KMS-11 (cell line): ENCODE measurements at regions not wholly inside any gene's neighbourhood (a gene's known extent, or its start where the extent isn't known, plus 50 kb on each side); places are given as distances from the start of the nearest gene placed in this dataset.

ENCODE experiments used
- H2AFZ ChIP-seq: fragments of 200-600 bp; sonication (generic); 2 replicates; pipeline ENCODE4 v1.6.1; 2016; ENCODE audit warnings: antibody characterized with exemption, mixed run types, low read depth
- H3K27ac ChIP-seq: fragments of 200-600 bp; sonication (generic); 2 replicates; pipeline ENCODE4 v1.6.1; 2016; ENCODE audit warnings: mild to moderate bottlenecking, mixed run types
- H3K27me3 ChIP-seq: fragments of 200-600 bp; sonication (generic); 2 replicates; pipeline ENCODE4 v1.6.1; 2017; ENCODE audit warnings: mild to moderate bottlenecking, low read depth, mixed run types, moderate library complexity; ENCODE audit not compliant: insufficient read depth
- H3K36me3 ChIP-seq: fragments of 200-600 bp; sonication (generic); 2 replicates; pipeline ENCODE4 v1.6.1; 2017; ENCODE audit warnings: mild to moderate bottlenecking, mixed run types; ENCODE audit not compliant: insufficient read depth
- H3K4me1 ChIP-seq: fragments of 200-600 bp; sonication (generic); 2 replicates; pipeline ENCODE4 v1.6.1; 2016; ENCODE audit warnings: mild to moderate bottlenecking, low read depth, mixed run types; ENCODE audit not compliant: poor library complexity, severe bottlenecking
- H3K4me2 ChIP-seq: fragments of 200-600 bp; sonication (generic); 2 replicates; pipeline ENCODE4 v1.7.0; 2016; ENCODE audit warnings: mild to moderate bottlenecking, mixed run types
- H3K4me3 ChIP-seq: fragments of 200-600 bp; sonication (generic); IDR thresholded peaks from 2 replicates; pipeline ENCODE4 v1.6.1; 2017; ENCODE audit warnings: low read depth, low read length, mixed read lengths; ENCODE audit not compliant: insufficient read depth
- H3K79me2 ChIP-seq: fragments of 200-600 bp; sonication (generic); 2 replicates; pipeline ENCODE4 v1.6.1; 2016; ENCODE audit warnings: low read depth, mixed run types; ENCODE audit not compliant: insufficient read depth
- H3K9ac ChIP-seq: fragments of 200-600 bp; sonication (generic); 2 replicates; pipeline ENCODE4 v1.6.1; 2016; ENCODE audit warnings: mild to moderate bottlenecking, mixed run types
- H4K20me1 ChIP-seq: fragments of 200-600 bp; sonication (generic); 2 replicates; pipeline ENCODE4 v1.6.1; 2016; ENCODE audit warnings: mild to moderate bottlenecking, mixed run types; ENCODE audit not compliant: insufficient read depth
- CTCF ChIP-seq: fragments of 200-600 bp; sonication (generic); conservative IDR thresholded peaks from 2 replicates; pipeline ENCODE4 v1.6.1; 2017; ENCODE audit warnings: low read depth, mild to moderate bottlenecking, antibody characterized with exemption, low read length, moderate library complexity, mixed read lengths

DNA sequence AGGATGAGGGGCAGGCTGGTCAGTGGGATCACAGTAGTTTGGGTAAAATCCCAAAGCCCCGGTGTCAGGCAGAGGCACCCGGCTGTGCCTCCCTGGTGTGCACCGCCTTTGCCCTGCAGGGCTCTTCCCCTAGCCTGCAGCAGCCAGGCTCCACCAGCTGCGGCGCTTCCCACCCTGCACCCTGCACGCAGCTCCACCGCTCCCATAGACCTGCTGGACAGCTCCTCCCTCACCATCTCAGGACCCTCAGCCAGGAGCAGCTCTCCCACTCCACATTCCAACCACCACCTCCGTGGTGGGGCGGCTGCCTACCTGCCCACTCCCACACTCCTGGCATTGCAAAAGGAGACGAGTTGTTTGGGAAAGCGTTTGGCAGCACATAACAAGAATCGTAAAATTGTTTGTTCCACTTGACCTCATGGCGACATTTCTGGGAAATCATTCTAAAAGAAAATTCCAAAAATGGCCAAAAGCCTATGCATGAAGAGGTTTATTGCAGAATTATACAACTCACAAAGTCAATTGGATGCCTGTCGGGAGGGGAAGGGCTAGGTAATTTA is 287.4 kb upstream of the HDAC4 start:
- Histone ChIP-seq H2AFZ (no peak overlapping the region), H4K20me1 (no peaks in the 10 kb centered on the region), H3K27me3 (peaks cover 3% of the 10 kb centered on the region), H3K4me3 (no peak overlapping the region), H3K36me3 (no peaks in the 10 kb centered on the region), H3K79me2 (no peaks in the 10 kb centered on the region), H3K4me1 (no peaks in the 10 kb centered on the region), H3K27ac (no peak overlapping the region), H3K4me2 (no peak overlapping the region), H3K9ac (no peak overlapping the region)
- TF ChIP-seq CTCF: no peak

- Histone ChIP-seq H3K4me3 (no peak overlapping the region), H3K79me2 (no peaks in the 10 kb centered on the region), H3K9ac (no peak overlapping the region), H3K4me2 (no peak overlapping the region), H2AFZ (no peak overlapping the region), H3K4me1 (no peaks in the 10 kb centered on the region), H3K27me3 (no peaks in the 10 kb centered on the region; the same call in 1 of the 2 replicates), H3K36me3 (no peaks in the 10 kb centered on the region), H3K27ac (no peak overlapping the region), H4K20me1 (no peaks in the 10 kb centered on the region)
- no peak for TF ChIP-seq CTCF
Measured at GRCh38 chr2:239687441-239687840, 286.6 kb upstream of the HDAC4 start.

DNA sequence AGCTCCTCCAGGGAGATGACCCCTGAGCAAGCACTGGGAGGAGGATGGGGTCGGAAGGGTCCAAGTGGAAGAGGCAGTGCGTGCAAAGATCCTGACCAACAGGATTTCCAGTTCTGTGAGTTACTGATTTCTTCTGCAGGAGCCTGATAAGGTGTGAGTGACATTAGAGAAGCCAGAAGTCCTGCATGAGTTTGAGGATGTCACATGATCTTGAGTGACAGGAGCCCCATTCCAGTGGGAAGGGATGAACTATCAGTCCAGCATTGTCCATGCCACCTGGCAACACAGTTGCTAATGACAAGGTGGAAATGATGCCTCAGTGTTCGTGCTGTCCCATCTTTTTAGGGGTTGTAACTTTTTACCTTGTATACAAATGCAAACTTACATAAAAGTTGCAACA is 285.1 kb upstream of the HDAC4 start:
- H3K4me2 ChIP-seq: no peak overlapping the region
- no peaks in the 10 kb centered on the region for H3K36me3 ChIP-seq
- H2AFZ ChIP-seq: no peak overlapping the region

DNA sequence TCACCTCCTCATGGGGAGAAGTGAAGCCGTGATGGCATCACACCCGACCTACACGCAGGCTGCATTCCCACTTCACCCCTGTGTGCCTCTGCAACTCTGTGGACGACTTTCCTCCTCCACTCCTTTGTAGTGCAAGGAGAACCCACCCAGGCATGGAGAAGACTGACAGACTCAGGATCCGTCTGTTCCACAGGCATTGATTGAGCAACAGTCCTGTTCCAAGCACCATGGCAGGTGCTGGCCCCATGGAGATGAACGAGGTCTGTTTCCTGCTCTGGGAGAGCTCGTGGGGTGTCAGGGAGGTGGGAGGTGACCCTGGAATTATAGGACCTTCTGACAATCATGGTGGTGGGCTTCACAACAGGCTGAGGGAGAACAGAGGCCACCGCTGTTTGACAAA is 284.7 kb upstream of the HDAC4 start:
- no peak for TF ChIP-seq CTCF
- H2AFZ ChIP-seq: no peak overlapping the region
- H3K36me3 ChIP-seq: no peaks in the 10 kb centered on the region
- H3K9ac ChIP-seq: no peak overlapping the region
- no peak overlapping the region for H3K4me3 ChIP-seq
- H3K27ac ChIP-seq: no peak overlapping the region
- no peaks in the 10 kb centered on the region for H3K79me2 ChIP-seq
- H4K20me1 ChIP-seq: no peaks in the 10 kb centered on the region
- no peaks in the 10 kb centered on the region for H3K4me1 ChIP-seq
- no peak overlapping the region for H3K4me2 ChIP-seq
- H3K27me3 ChIP-seq: no peaks in the 10 kb centered on the region; the same call in 1 of the 2 replicates

More for the DNA sequence above, 285.1 kb upstream of the HDAC4 start:
- TF ChIP-seq CTCF: no peak
- Histone ChIP-seq H3K27ac (no peak overlapping the region), H3K4me3 (no peak overlapping the region), H3K27me3 (no peaks in the 10 kb centered on the region; the same call in 1 of the 2 replicates), H3K79me2 (no peaks in the 10 kb centered on the region), H3K4me1 (no peaks in the 10 kb centered on the region), H3K9ac (no peak overlapping the region), H4K20me1 (no peaks in the 10 kb centered on the region)
